SK-N-SH (cell line): ENCODE measurements at regions not wholly inside any gene's neighbourhood (a gene's known extent, or its start where the extent isn't known, plus 50 kb on each side); places are given as distances from the start of the nearest gene placed in this dataset.

Source experiments
- CTCF ChIA-PET: fragments of 300-600, 350-600 bp; formaldehyde crosslinking; extraction: SDS; loops from one replicate; lab custom pipeline; 2021; lab: Yijun Ruan, JAX
- POLR2A ChIA-PET: fragments of 350-600 bp; sonication (Branson Sonifier 250); formaldehyde crosslinking; extraction: SDS; loops from one replicate; lab custom pipeline; 2020; ENCODE audit warnings: antibody characterized with exemption, inconsistent platforms; lab: Yijun Ruan, JAX
- DNase-seq: peaks from one replicate; pipeline ENCODE4 v3.0.0; 2012
- H2AFZ ChIP-seq: fragments of 200-600 bp; sonication (generic); 2 replicates; pipeline ENCODE4 v1.8.1; 2016; ENCODE audit warnings: antibody characterized with exemption, mild to moderate bottlenecking, low read depth
- H3F3A ChIP-seq: fragments of 200-600 bp; sonication (generic); replicated peaks from 2 replicates; pipeline ENCODE3; 2016; ENCODE audit warnings: antibody characterized with exemption, mild to moderate bottlenecking; ENCODE audit not compliant: insufficient read depth
- H3K27ac ChIP-seq, 2 experiments: fragments of 200-500 bp in 1 of 2; fragments of 200-600 bp in 1 of 2; sonication (Bioruptor generic) in 1 of 2; sonication (generic), shearing (Covaris generic) in 1 of 2; 2 replicates each; pipeline versions ENCODE4 v1.5.1 to v1.6.1; 2014 to 2016; ENCODE audit warnings: low read depth in 2 of 2, inconsistent platforms in 1 of 2, low read length in 1 of 2, mild to moderate bottlenecking in 1 of 2, mixed read lengths in 1 of 2
- H3K27me3 ChIP-seq: fragments of 200-600 bp; sonication (generic), shearing (Covaris generic); 2 replicates; pipeline ENCODE4 v1.6.1; 2016; ENCODE audit warnings: mixed run types; ENCODE audit not compliant: insufficient read depth
- H3K36me3 ChIP-seq, 2 experiments: fragments of 200-500 bp in 1 of 2; fragments of 200-600 bp in 1 of 2; sonication (Bioruptor generic) in 1 of 2; sonication (generic) in 1 of 2; replicated peaks in 1 of 2; 2 replicates each; pipeline versions ENCODE3 to v1.5.1; 2014 to 2016; ENCODE audit warnings: low read length in 1 of 2, mild to moderate bottlenecking in 1 of 2; ENCODE audit not compliant: insufficient read depth in 2 of 2, control insufficient read depth in 1 of 2
- H3K4me1 ChIP-seq, 2 experiments: fragments of 200-500 bp in 1 of 2; fragments of 200-600 bp in 1 of 2; sonication (Bioruptor generic) in 1 of 2; sonication (generic), shearing (Covaris generic) in 1 of 2; 2 replicates each; pipeline versions ENCODE4 v1.5.1 to v1.6.1; 2014 to 2016; ENCODE audit warnings: low read depth in 1 of 2, low read length in 1 of 2, mixed run types in 1 of 2; ENCODE audit not compliant: insufficient read depth in 2 of 2, control insufficient read depth in 1 of 2
- H3K4me2 ChIP-seq: fragments of 200-600 bp; sonication (generic), shearing (Covaris generic); 2 replicates; pipeline ENCODE4 v1.6.1; 2017; ENCODE audit warnings: mixed run types
- H3K4me3 ChIP-seq, 2 experiments: fragments of 200-500 bp in 1 of 2; fragments of 200-600 bp in 1 of 2; sonication (Bioruptor generic) in 1 of 2; sonication (generic), shearing (Covaris generic) in 1 of 2; 2 replicates each; pipeline versions ENCODE4 v1.5.1 to v1.8.1; 2014 to 2016; ENCODE audit warnings: low read depth in 2 of 2, inconsistent platforms in 1 of 2, low read length in 1 of 2, mild to moderate bottlenecking in 1 of 2, mixed read lengths in 1 of 2, moderate library complexity in 1 of 2
- H3K79me2 ChIP-seq: fragments of 200-600 bp; sonication (generic); 2 replicates; pipeline ENCODE4 v1.8.1; 2017; ENCODE audit warnings: mild to moderate bottlenecking; ENCODE audit not compliant: insufficient read depth
- H3K9ac ChIP-seq: fragments of 200-600 bp; sonication (generic); 2 replicates; pipeline ENCODE4 v1.6.1; 2017; ENCODE audit warnings: mixed run types
- H3K9me2 ChIP-seq: fragments of 200-600 bp; sonication (generic); 2 replicates; pipeline ENCODE4 v1.6.1; 2017; ENCODE audit warnings: mixed run types
- H3K9me3 ChIP-seq: fragments of 200-600 bp; sonication (generic); 2 replicates; pipeline ENCODE4 v1.6.1; 2017; ENCODE audit warnings: mixed run types, mild to moderate bottlenecking, moderate library complexity
- H4K20me1 ChIP-seq: fragments of 200-600 bp; sonication (generic); 2 replicates; pipeline ENCODE4 v1.6.1; 2017; ENCODE audit warnings: mild to moderate bottlenecking, mixed run types; ENCODE audit not compliant: insufficient read depth
- CHD2 ChIP-seq: fragments of 150-350 bp; IDR thresholded peaks from 2 replicates; pipeline ENCODE4 v1.6.1; 2018; ENCODE audit warnings: low read length; ENCODE audit not compliant: partially characterized antibody
- ELF1 ChIP-seq: IDR thresholded peaks from 2 replicates; pipeline ENCODE4 v1.4.0; 2012
- EP300 ChIP-seq, 2 experiments: IDR thresholded peaks; 2 replicates each; pipeline versions ENCODE4 v1.4.0 to v1.6.1; 2012; ENCODE audit warnings: borderline replicate concordance in 1 of 2, low read depth in 1 of 2, low read length in 1 of 2
- GABPA ChIP-seq: IDR thresholded peaks from 2 replicates; pipeline ENCODE4 v1.4.0; 2012; ENCODE audit warnings: low read depth, mild to moderate bottlenecking
- GATA2 ChIP-seq: sonication (generic); formaldehyde crosslinking; IDR thresholded peaks from 2 replicates; pipeline ENCODE4 v1.5.0; 2020; ENCODE audit warnings: mild to moderate bottlenecking, missing genetic modification reagents
- JUND ChIP-seq: IDR thresholded peaks from 2 replicates; pipeline ENCODE4 v1.4.0; 2012
- MXI1 ChIP-seq: IDR thresholded peaks from 2 replicates; pipeline ENCODE4 v1.6.1; 2012; ENCODE audit warnings: mild to moderate bottlenecking, low read depth, low read length, improper control_type of control experiment
- NFIC ChIP-seq: IDR thresholded peaks from 2 replicates; pipeline ENCODE4 v1.4.0; 2012; ENCODE audit warnings: borderline replicate concordance
- RAD21 ChIP-seq: IDR thresholded peaks from 2 replicates; pipeline ENCODE4 v1.6.1; 2012; ENCODE audit warnings: mild to moderate bottlenecking, low read length
- RCOR1 ChIP-seq: fragments of 150-350 bp; IDR thresholded peaks from 2 replicates; pipeline ENCODE4 v1.6.1; 2017; ENCODE audit warnings: antibody characterized with exemption, low read length
- RFX5 ChIP-seq: IDR thresholded peaks from 2 replicates; pipeline ENCODE4 v1.6.1; 2012; ENCODE audit warnings: mild to moderate bottlenecking, improper control_type of control experiment, low read length
- RXRA ChIP-seq: IDR thresholded peaks from 2 replicates; pipeline ENCODE4 v1.4.0; 2012; ENCODE audit warnings: low read depth, mild to moderate bottlenecking, borderline replicate concordance
- SMC3 ChIP-seq: IDR thresholded peaks from 2 replicates; pipeline ENCODE4 v1.6.1; 2012; ENCODE audit warnings: low read depth, low read length, improper control_type of control experiment
- TAF1 ChIP-seq: IDR thresholded peaks from 2 replicates; pipeline ENCODE4 v1.6.1; 2012; ENCODE audit warnings: low read depth, mild to moderate bottlenecking, low read length, moderate library complexity, borderline replicate concordance
- TCF12 ChIP-seq: IDR thresholded peaks from 2 replicates; pipeline ENCODE4 v1.4.0; 2012
- TEAD4 ChIP-seq: IDR thresholded peaks from 2 replicates; pipeline ENCODE4 v1.4.0; 2012; ENCODE audit warnings: mild to moderate bottlenecking, borderline replicate concordance; ENCODE audit not compliant: insufficient read depth
- WGBS: methylation state at CpG from one replicate; pipeline ENCODE4 v1.1.6; 2017; ENCODE audit warnings: low lambda C conversion rate; 5-methylcytosine and 5-hydroxymethylcytosine counted together
- TF ChIP-seq, protein P1 (sequence below): IDR thresholded peaks from 2 replicates; pipeline ENCODE4 v1.4.0; 2012; ENCODE audit warnings: low read depth, borderline replicate concordance
- TF ChIP-seq, protein P2 (sequence below): IDR thresholded peaks from 2 replicates; pipeline ENCODE4 v1.4.0; 2012; ENCODE audit warnings: low read depth
- TF ChIP-seq, protein P3 (sequence below): IDR thresholded peaks from 2 replicates; pipeline ENCODE4 v1.4.0; 2012; ENCODE audit warnings: low read depth, borderline replicate concordance
- TF ChIP-seq, protein P4 (sequence below): IDR thresholded peaks from 2 replicates; pipeline ENCODE4; 2012

DNA sequence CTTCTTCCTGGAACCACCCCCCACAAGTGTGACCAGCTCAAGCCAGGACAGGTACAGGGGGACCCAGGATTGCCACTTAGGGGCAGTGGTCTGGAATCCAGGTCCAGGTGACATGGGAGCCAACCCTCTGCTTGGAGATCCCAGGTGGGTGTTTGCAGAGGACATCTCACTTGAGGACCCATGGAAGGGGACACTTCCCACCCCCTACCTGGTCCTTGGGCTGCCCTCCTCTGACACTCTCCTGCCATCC, 145.5 kb downstream of the SEC14L1 start:
- ChIA-PET CTCF (interaction anchor here (0.9 to 2.4 kb wide), 9 partner anchors 10 to 200 kb away, joined by 3 to 10 read pairs (median 3); no protein-coding TSS in a partner anchor), POLR2A (interaction anchor here (1.5 to 1.9 kb wide), 2 partner anchors 19 to 23 kb away, joined by 3 to 10 read pairs; no protein-coding TSS in a partner anchor)
- Histone ChIP-seq H2AFZ (no peak overlapping the region), H3K9me3 (no peaks in the 10 kb centered on the region), H4K20me1 (no peaks in the 10 kb centered on the region), H3K9ac (peak overlapping the region; percentile 71), H3F3A (peaks cover 52% of the 10 kb centered on the region), H3K79me2 (peaks cover 24% of the 10 kb centered on the region; the same call in 1 of the 2 replicates), H3K27ac (peak overlapping the region; percentile 95 to 98), H3K36me3 (no peaks in the 10 kb centered on the region), H3K4me2 (peak overlapping the region; percentile 80), H3K4me1 (peaks cover 49 to 75% of the 10 kb centered on the region in 2 experiments), H3K9me2 (no peaks in the 10 kb centered on the region), H3K27me3 (no peaks in the 10 kb centered on the region), H3K4me3 (no peak overlapping the region)
- DNase-seq = no peak
- no peak for TF ChIP-seq GABPA
- TF ChIP-seq NFIC = no peak
- no peak; the same call in 1 of the 2 replicates for TF ChIP-seq MXI1
- no peak for TF ChIP-seq CHD2
- TF ChIP-seq, protein P1, sequence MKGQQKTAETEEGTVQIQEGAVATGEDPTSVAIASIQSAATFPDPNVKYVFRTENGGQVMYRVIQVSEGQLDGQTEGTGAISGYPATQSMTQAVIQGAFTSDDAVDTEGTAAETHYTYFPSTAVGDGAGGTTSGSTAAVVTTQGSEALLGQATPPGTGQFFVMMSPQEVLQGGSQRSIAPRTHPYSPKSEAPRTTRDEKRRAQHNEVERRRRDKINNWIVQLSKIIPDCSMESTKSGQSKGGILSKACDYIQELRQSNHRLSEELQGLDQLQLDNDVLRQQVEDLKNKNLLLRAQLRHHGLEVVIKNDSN = no peak
- TF ChIP-seq RFX5 = no peak
- TF ChIP-seq SMC3 = no peak
- TF ChIP-seq, protein P2, sequence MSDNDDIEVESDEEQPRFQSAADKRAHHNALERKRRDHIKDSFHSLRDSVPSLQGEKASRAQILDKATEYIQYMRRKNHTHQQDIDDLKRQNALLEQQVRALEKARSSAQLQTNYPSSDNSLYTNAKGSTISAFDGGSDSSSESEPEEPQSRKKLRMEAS = no peak
- no peak for TF ChIP-seq JUND
- no peak for TF ChIP-seq TEAD4

DNA sequence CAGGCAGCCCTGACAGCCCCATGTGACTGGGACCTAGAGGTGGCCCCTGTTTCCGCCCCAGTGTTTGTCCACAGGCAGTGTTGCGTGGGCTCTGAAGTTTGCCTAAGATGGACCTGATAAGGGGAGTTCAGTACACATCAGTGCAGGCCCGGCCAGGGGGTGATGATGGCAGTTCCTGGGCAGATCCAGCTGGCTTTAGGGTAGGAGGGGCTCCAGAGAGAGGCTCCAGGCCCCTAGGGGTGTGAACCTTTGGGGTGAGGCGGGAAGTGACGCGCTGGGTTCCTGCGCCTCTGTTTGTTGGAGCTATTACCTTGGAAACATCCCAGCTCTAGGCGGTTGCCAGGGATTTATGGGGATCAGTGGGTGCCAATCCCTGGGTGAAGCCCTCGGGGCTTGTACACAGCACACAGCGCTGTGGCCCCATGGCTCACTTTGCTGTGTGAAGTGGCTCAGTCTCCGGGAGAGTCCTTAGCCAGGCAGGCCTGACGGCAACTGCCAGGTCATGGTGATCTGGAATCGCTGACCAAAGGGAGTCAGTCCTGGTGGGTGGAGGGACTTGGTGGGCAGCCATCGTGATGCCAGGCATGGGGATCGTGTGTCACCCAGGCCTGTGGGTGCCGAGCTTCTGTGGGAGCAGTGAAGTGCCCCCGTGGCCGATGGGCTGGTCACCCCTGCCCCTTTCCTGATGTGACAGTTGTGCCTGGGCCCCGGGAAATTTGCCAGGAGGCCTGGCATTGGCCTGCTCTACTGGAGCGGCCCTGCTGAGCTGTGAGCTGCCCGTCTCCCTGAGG, 146.1 kb downstream of the SEC14L1 start:
- Histone ChIP-seq H2AFZ (no peak overlapping the region), H3K4me2 (peak overlapping the region; percentile 80), H3K4me3 (peak overlapping the region in 1 of 2 experiments; percentile 16; a peak in 1 of 4 replicates), H3K27me3 (no peaks in the 10 kb centered on the region), H3K4me1 (peaks cover 46 to 70% of the 10 kb centered on the region in 2 experiments), H3K9me2 (no peaks in the 10 kb centered on the region), H4K20me1 (no peaks in the 10 kb centered on the region), H3F3A (peaks cover 49% of the 10 kb centered on the region), H3K9me3 (no peaks in the 10 kb centered on the region), H3K9ac (peak overlapping the region; percentile 71), H3K36me3 (no peaks in the 10 kb centered on the region), H3K27ac (peak overlapping the region; percentile 95 to 98), H3K79me2 (peaks cover 30% of the 10 kb centered on the region; the same call in 1 of the 2 replicates)
- WGBS = 35% methylated on average over 18 of the region's 21 CpGs
- ChIA-PET CTCF (interaction anchor here (0.6 to 2.4 kb wide), 11 partner anchors 9 to 694 kb away, joined by 3 to 10 read pairs (median 3); no protein-coding TSS in a partner anchor), POLR2A (interaction anchor here (0.6 to 1.9 kb wide), 7 partner anchors 9 to 198 kb away, joined by 3 to 10 read pairs (median 3); no protein-coding TSS in a partner anchor)
- DNase-seq = peak; percentile 88
- TF ChIP-seq, protein P3, sequence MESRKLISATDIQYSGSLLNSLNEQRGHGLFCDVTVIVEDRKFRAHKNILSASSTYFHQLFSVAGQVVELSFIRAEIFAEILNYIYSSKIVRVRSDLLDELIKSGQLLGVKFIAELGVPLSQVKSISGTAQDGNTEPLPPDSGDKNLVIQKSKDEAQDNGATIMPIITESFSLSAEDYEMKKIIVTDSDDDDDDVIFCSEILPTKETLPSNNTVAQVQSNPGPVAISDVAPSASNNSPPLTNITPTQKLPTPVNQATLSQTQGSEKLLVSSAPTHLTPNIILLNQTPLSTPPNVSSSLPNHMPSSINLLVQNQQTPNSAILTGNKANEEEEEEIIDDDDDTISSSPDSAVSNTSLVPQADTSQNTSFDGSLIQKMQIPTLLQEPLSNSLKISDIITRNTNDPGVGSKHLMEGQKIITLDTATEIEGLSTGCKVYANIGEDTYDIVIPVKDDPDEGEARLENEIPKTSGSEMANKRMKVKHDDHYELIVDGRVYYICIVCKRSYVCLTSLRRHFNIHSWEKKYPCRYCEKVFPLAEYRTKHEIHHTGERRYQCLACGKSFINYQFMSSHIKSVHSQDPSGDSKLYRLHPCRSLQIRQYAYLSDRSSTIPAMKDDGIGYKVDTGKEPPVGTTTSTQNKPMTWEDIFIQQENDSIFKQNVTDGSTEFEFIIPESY = no peak
- TF ChIP-seq EP300 (IDR thresholded peaks at IDR 0.05; ENCODE audit: borderline replicate concordance in 1 of 2, low read depth in 1 of 2, low read length in 1 of 2) (peak in 1 of 2 experiments; percentile 29; a peak in 1 of 4 replicates), NFIC (peak; percentile 85), GABPA (no peak), ELF1 (no peak), TAF1 (0 out of 2 replicates have a peak, but pooled peaks have one; percentile 15), RCOR1 (0 out of 2 replicates have a peak, but pooled peaks have one; percentile 6), CHD2 (peak; percentile 15), TCF12 (peak; percentile 52; the same call in 1 of the 2 replicates), GATA2 (peak; percentile 64), RAD21 (no peak), JUND (no peak), MXI1 (0 out of 2 replicates have a peak, but pooled peaks have one; percentile 18), SMC3 (no peak), RXRA (no peak)
- TF ChIP-seq, protein P2 = peak; percentile 47; the same call in 1 of the 2 replicates
- TF ChIP-seq, protein P4, sequence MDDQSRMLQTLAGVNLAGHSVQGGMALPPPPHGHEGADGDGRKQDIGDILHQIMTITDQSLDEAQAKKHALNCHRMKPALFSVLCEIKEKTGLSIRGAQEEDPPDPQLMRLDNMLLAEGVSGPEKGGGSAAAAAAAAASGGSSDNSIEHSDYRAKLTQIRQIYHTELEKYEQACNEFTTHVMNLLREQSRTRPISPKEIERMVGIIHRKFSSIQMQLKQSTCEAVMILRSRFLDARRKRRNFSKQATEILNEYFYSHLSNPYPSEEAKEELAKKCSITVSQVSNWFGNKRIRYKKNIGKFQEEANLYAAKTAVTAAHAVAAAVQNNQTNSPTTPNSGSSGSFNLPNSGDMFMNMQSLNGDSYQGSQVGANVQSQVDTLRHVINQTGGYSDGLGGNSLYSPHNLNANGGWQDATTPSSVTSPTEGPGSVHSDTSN = no peak
